HEK293T (cell line): ENCODE measurements at regions not wholly inside any gene's neighbourhood (a gene's known extent, or its start where the extent isn't known, plus 50 kb on each side); places are given as distances from the start of the nearest gene placed in this dataset.

Experiments used
- CTCF ChIA-PET: fragments of 350-600 bp; formaldehyde crosslinking; extraction: SDS; loops from one replicate; lab custom pipeline; 2021; ENCODE audit warnings: antibody characterized with exemption, inconsistent platforms; lab: Yijun Ruan, JAX
- POLR2A ChIA-PET: fragments of 350-600 bp; formaldehyde crosslinking; extraction: SDS; loops from one replicate; lab custom pipeline; 2020; ENCODE audit warnings: antibody characterized with exemption, inconsistent platforms; lab: Yijun Ruan, JAX
- DNase-seq: peaks from one replicate; pipeline ENCODE4 v3.0.0; 2012; ENCODE audit warnings: mixed read lengths; ENCODE audit errors: extremely low spot score
- ARNT ChIP-seq: fragments of 450-650 bp; IDR thresholded peaks from 2 replicates; pipeline ENCODE4 v1.6.1; 2017; ENCODE audit warnings: mild to moderate bottlenecking
- BHLHE40 ChIP-seq: fragments of 450-650 bp; IDR thresholded peaks from 2 replicates; pipeline ENCODE4 v1.6.1; 2016; ENCODE audit warnings: mild to moderate bottlenecking, moderate library complexity, borderline replicate concordance
- CTBP1 ChIP-seq: fragments of 450-650 bp; IDR thresholded peaks from 2 replicates; pipeline ENCODE4 v1.6.1; 2016; ENCODE audit warnings: borderline replicate concordance
- ELF4 ChIP-seq: fragments of 450-650 bp; IDR thresholded peaks from 2 replicates; pipeline ENCODE4 v1.6.1; 2017; ENCODE audit warnings: antibody characterized with exemption
- FOXA1 ChIP-seq: fragments of 450-650 bp; IDR thresholded peaks from 2 replicates; pipeline ENCODE4 v1.6.1; 2016; ENCODE audit warnings: mild to moderate bottlenecking
- FOXK2 ChIP-seq: fragments of 450-650 bp; IDR thresholded peaks from 2 replicates; pipeline ENCODE4 v1.6.1; 2016; ENCODE audit warnings: mild to moderate bottlenecking
- FOXM1 ChIP-seq: fragments of 450-650 bp; IDR thresholded peaks from 2 replicates; pipeline ENCODE4 v1.6.1; 2017; ENCODE audit warnings: mild to moderate bottlenecking, borderline replicate concordance
- HDGF ChIP-seq: fragments of 450-650 bp; IDR thresholded peaks from 2 replicates; pipeline ENCODE4 v1.6.1; 2017; ENCODE audit warnings: antibody characterized with exemption, borderline replicate concordance
- L3MBTL2 ChIP-seq: fragments of 450-650 bp; conservative IDR thresholded peaks from 2 replicates; pipeline ENCODE4 v1.6.1; 2016; ENCODE audit warnings: mild to moderate bottlenecking
- LEF1 ChIP-seq: fragments of 450-650 bp; IDR thresholded peaks from 2 replicates; pipeline ENCODE4 v1.6.1; 2017; ENCODE audit warnings: mild to moderate bottlenecking, borderline replicate concordance
- NFRKB ChIP-seq: fragments of 450-650 bp; IDR thresholded peaks from 2 replicates; pipeline ENCODE4 v1.6.1; 2016; ENCODE audit warnings: mild to moderate bottlenecking, moderate library complexity
- PKNOX1 ChIP-seq: fragments of 450-650 bp; IDR thresholded peaks from 2 replicates; pipeline ENCODE4 v1.6.1; 2016
- SP1 ChIP-seq: fragments of 450-650 bp; IDR thresholded peaks from 2 replicates; pipeline ENCODE4 v1.6.1; 2017
- SUZ12 ChIP-seq: fragments of 450-650 bp; IDR thresholded peaks from 2 replicates; pipeline ENCODE4 v1.6.1; 2016; ENCODE audit warnings: mild to moderate bottlenecking
- TARDBP ChIP-seq: fragments of 450-650 bp; IDR thresholded peaks from 2 replicates; pipeline ENCODE4 v1.6.1; 2016
- ZNF384 ChIP-seq: fragments of 450-650 bp; IDR thresholded peaks from 2 replicates; pipeline ENCODE4 v1.6.1; 2016

DNA sequence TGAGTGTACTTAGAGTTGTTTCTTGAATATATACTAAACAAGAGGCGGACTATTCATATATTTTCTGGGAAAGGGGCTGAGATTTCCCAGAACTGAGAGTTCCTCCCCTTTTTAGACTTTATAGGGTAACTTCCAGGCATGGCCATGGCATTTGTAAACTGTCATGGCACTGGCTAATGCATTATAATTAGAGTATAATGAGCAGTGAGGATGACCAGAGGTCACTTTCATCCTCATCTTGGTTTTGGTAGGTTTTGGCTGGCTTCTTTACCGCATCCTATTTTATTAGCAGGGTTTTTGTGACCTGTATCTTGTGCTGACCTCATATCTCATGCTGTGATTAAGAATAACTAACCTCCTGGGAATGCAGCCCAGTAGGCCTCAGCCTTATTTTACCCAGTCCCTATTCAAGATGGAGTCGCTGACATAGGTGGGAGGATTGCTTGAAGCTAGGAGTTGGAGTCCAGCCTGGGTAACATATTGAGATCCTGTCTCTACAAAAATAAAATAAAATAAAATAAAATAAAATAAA lies 91.4 kb downstream of the MOBP start:
- no peak for TF ChIP-seq PKNOX1
- TF ChIP-seq LEF1, result no peak
- TF ChIP-seq L3MBTL2, result no peak
- TF ChIP-seq CTBP1, result no peak
- no peak for TF ChIP-seq FOXA1
- no peak for TF ChIP-seq ARNT
- TF ChIP-seq ZNF384, result no peak
- no peak for TF ChIP-seq BHLHE40
- no peak for TF ChIP-seq NFRKB
- TF ChIP-seq SUZ12, result no peak
- no peak for TF ChIP-seq ELF4
- TF ChIP-seq FOXM1, result no peak
- no peak for TF ChIP-seq SP1
- TF ChIP-seq FOXK2, result no peak
- no peak for DNase-seq
- POLR2A ChIA-PET, result no interaction called here
- CTCF ChIA-PET, result no interaction called here

DNA sequence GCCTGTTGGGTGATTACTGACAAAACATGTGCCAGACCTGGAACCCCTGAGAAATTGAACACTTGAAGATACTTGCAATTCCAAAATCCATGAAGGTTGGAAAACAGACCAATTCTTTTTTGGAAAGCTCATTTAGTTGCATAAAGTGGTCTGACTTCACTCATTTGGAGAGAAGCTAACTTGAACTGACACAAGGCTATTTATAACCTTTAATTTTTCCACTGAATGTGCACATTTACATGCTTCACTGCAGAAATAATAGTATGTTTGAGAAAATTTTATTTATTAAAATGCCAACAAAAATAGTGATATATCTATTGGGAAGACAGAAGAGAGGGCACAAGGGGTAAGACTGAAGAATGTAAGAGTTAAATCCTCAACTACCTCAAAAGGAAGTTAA lies 92.1 kb downstream of the MOBP start:
- POLR2A ChIA-PET, result no interaction called here
- TF ChIP-seq FOXA1 (no peak), FOXK2 (no peak), FOXM1 (no peak), ELF4 (no peak), PKNOX1 (no peak), LEF1 (no peak), ARNT (no peak), NFRKB (no peak), HDGF (no peak), SP1 (no peak), BHLHE40 (no peak), L3MBTL2 (no peak), CTBP1 (no peak)
- CTCF ChIA-PET, result no interaction called here
- DNase-seq, result no peak

DNA sequence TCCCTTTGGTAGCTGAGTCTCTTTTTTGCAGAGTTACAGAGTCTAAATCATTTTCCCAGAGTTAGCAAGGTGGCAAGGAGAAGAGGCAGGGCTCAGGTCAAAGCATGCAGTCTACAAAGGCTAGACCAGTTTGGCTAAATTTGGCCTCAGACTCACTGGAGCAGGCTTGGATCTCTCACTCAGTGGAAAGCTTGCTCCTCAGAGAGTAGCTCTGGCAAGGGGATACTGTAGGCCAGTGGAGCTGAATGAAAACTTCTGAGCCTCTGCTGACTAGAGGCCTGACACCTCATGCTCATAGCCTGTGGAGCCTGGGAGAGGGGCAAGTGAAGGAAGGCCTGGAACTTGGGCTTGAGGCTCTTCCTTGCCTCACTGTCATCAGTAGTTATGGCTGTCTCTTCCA lies 101.0 kb downstream of the MOBP start:
- ChIA-PET CTCF (no interaction called here), POLR2A (no interaction called here)
- TF ChIP-seq HDGF (no peak), PKNOX1 (no peak), BHLHE40 (no peak), ARNT (no peak), FOXA1 (no peak), CTBP1 (no peak), FOXM1 (no peak), SUZ12 (no peak), FOXK2 (no peak), L3MBTL2 (no peak), ELF4 (no peak), NFRKB (no peak)
- DNase-seq, result no peak

DNA sequence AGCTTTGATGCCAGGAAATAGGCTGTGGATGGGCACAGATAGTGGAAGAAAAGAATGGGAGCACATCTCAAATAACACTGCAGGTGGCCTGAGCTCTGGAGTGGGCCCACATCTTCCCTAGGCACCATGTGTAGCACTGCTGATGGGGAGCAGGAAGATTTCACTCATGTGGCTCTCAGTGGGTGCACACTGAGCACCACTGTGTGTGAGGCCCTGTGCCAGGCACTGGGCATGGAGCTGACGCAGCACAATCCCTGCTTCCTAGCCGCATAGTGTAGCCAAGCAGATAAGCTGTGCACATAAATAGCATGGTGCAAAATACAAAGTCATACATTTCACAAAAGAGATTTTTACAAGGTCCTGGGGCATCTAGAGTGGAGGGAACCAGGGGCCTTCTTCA lies 101.6 kb downstream of the MOBP start:
- ChIA-PET CTCF (no interaction called here), POLR2A (no interaction called here)
- TF ChIP-seq HDGF (no peak), LEF1 (no peak), ELF4 (no peak), PKNOX1 (no peak), ZNF384 (no peak), FOXM1 (no peak), FOXK2 (no peak), NFRKB (no peak), TARDBP (no peak), SUZ12 (no peak), L3MBTL2 (no peak), BHLHE40 (no peak), FOXA1 (no peak), ARNT (no peak), SP1 (no peak), CTBP1 (no peak)
- no peak for DNase-seq

- ChIA-PET POLR2A (no interaction called here), CTCF (no interaction called here)
- no peak for TF ChIP-seq FOXK2
- TF ChIP-seq PKNOX1, result no peak
- TF ChIP-seq NFRKB, result no peak
- no peak for TF ChIP-seq BHLHE40
- no peak for TF ChIP-seq L3MBTL2
- TF ChIP-seq SUZ12, result no peak
- no peak for TF ChIP-seq CTBP1
- TF ChIP-seq ZNF384, result no peak
- no peak for TF ChIP-seq ELF4
- TF ChIP-seq SP1, result no peak
- no peak for TF ChIP-seq LEF1
- TF ChIP-seq FOXM1, result no peak
- TF ChIP-seq HDGF, result no peak
- DNase-seq, result no peak
Observed at GRCh38 chr3:39573392-39573791, 105.9 kb downstream of the MOBP start.
